ENCODE measurements at regions not wholly inside any gene's neighbourhood (a gene's known extent, or its start where the extent isn't known, plus 50 kb on each side); places are given as distances from the start of the nearest gene placed in this dataset.
"Not testable (repeated sequence)": the region's sequence is repeated elsewhere in the genome, so short reads cannot be mapped to it uniquely, and the experiment has no call there.

- no peak for DNase-seq (ENCODE audit: low read depth)
Observed at GRCh38 chrX:1140236-1140681, 72.2 kb downstream of the CRLF2 start.

- no peak for DNase-seq (ENCODE audit: low read depth)
Observed at GRCh38 chrX:1139185-1139500, 73.3 kb downstream of the CRLF2 start.

GRCh38 chrX:1138476-1139184 is 73.8 kb downstream of the CRLF2 start:
- no peak for DNase-seq (ENCODE audit: low read depth)

- DNase-seq (ENCODE audit: low read depth): no peak
Observed at GRCh38 chrX:1137531-1137930, 74.9 kb downstream of the CRLF2 start.

GRCh38 chrX:1136582-1136981 is 75.9 kb downstream of the CRLF2 start:
- DNase-seq (ENCODE audit: low read depth): not testable (repeated sequence)

- DNase-seq (ENCODE audit: low read depth): no peak
Observed at GRCh38 chrX:1134976-1135375, 77.5 kb downstream of the CRLF2 start.

GRCh38 chrX:1134156-1134555 is 78.3 kb downstream of the CRLF2 start:
- DNase-seq (ENCODE audit: low read depth): no peak

GRCh38 chrX:1126738-1127137 is 85.7 kb downstream of the CRLF2 start:
- no peak for DNase-seq (ENCODE audit: low read depth)

GRCh38 chrX:1124531-1124930 is 87.9 kb downstream of the CRLF2 start:
- no peak for DNase-seq (ENCODE audit: low read depth)

GRCh38 chrX:1122851-1123250 is 89.6 kb downstream of the CRLF2 start:
- DNase-seq (ENCODE audit: low read depth): not testable (repeated sequence)

- no peak for DNase-seq (ENCODE audit: low read depth)
Observed at GRCh38 chrX:1119275-1119674, 93.2 kb downstream of the CRLF2 start.

GRCh38 chrX:1118572-1119199 is 93.8 kb downstream of the CRLF2 start:
- DNase-seq (ENCODE audit: low read depth): no peak

GRCh38 chrX:1115411-1115810 is 97.0 kb downstream of the CRLF2 start:
- not testable (repeated sequence) for DNase-seq (ENCODE audit: low read depth)

- DNase-seq (ENCODE audit: low read depth): no peak
Observed at GRCh38 chrX:1112321-1112720, 100.1 kb downstream of the CRLF2 start.

- DNase-seq (ENCODE audit: low read depth): no peak
Observed at GRCh38 chrX:1111601-1112300, 100.7 kb downstream of the CRLF2 start.

- DNase-seq (ENCODE audit: low read depth): no peak
Observed at GRCh38 chrX:1109580-1110119, 102.8 kb downstream of the CRLF2 start.

- DNase-seq (ENCODE audit: low read depth): no peak
Observed at GRCh38 chrX:1108501-1109445, 103.7 kb downstream of the CRLF2 start.

GRCh38 chrX:1106478-1107210 is 105.8 kb downstream of the CRLF2 start:
- no peak for DNase-seq (ENCODE audit: low read depth)

- DNase-seq (ENCODE audit: low read depth): no peak
Observed at GRCh38 chrX:1105671-1106419, 106.6 kb downstream of the CRLF2 start.

- not testable (repeated sequence) for DNase-seq (ENCODE audit: low read depth)
Observed at GRCh38 chrX:1105031-1105430, 107.4 kb downstream of the CRLF2 start.
